ENCODE measurements at regions not wholly inside any gene's neighbourhood (a gene's known extent, or its start where the extent isn't known, plus 50 kb on each side); places are given as distances from the start of the nearest gene placed in this dataset.
A peak's percentile ranks its signal among the peaks of the same experiment; 100 is the strongest.

DNA sequence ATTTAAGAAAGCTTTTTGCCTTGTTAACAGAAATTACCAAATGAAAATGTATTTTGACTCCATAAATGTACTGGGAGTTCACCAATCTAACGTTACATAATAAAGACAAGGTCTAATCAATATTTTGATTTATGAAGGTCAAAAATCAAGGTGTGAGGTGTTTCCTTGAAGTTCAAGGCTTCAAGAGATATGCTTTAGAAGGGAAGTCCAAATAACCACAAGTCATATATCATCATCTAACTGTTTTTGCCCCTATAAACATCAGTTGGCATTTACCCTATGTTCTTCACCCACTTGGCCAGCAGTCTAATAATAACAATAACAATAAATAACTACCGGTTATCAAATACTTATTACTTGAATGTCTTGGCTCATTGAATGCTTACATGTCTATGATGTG is 196.1 kb upstream of the ID2 start:
- Histone ChIP-seq H3K9me3 (ENCODE audit: control insufficient read depth, insufficient read depth, low read length) (no peaks in the 10 kb centered on the region), H3K27me3 (ENCODE audit: control insufficient read depth, low read length) (no peaks in the 10 kb centered on the region), H3K4me2 (ENCODE audit: low read length) (no peak overlapping the region), H3K4me3 (ENCODE audit: low read length) (no peak overlapping the region), H3K27ac (ENCODE audit: low read depth, low read length) (no peak overlapping the region), H3K9me2 (replicated peaks; ENCODE audit: control insufficient read depth, low read length) (no peaks in the 10 kb centered on the region), H3K79me2 (ENCODE audit: control insufficient read depth, low read length) (no peaks in the 10 kb centered on the region), H3K4me1 (ENCODE audit: control insufficient read depth, low read length) (peaks cover 39% of the 10 kb centered on the region), H4K20me1 (ENCODE audit: control insufficient read depth, insufficient read depth, low read depth, low read length) (no peaks in the 10 kb centered on the region), H3F3A (ENCODE audit: control insufficient read depth, insufficient read depth) (0 out of 2 replicates have a peak, but pooled peaks cover 2% of the 10 kb centered on the region), H3K36me3 (ENCODE audit: control insufficient read depth, low read length) (no peaks in the 10 kb centered on the region)
- TF ChIP-seq EZH2phosphoT487 (IDR thresholded peaks at IDR 0.05; ENCODE audit: borderline replicate concordance, low read length), result no peak
- TF ChIP-seq, protein P1, sequence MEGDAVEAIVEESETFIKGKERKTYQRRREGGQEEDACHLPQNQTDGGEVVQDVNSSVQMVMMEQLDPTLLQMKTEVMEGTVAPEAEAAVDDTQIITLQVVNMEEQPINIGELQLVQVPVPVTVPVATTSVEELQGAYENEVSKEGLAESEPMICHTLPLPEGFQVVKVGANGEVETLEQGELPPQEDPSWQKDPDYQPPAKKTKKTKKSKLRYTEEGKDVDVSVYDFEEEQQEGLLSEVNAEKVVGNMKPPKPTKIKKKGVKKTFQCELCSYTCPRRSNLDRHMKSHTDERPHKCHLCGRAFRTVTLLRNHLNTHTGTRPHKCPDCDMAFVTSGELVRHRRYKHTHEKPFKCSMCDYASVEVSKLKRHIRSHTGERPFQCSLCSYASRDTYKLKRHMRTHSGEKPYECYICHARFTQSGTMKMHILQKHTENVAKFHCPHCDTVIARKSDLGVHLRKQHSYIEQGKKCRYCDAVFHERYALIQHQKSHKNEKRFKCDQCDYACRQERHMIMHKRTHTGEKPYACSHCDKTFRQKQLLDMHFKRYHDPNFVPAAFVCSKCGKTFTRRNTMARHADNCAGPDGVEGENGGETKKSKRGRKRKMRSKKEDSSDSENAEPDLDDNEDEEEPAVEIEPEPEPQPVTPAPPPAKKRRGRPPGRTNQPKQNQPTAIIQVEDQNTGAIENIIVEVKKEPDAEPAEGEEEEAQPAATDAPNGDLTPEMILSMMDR (IDR thresholded peaks at IDR 0.05; ENCODE audit: low read depth, low read length, poor library complexity, severe bottlenecking), result no peak

DNA sequence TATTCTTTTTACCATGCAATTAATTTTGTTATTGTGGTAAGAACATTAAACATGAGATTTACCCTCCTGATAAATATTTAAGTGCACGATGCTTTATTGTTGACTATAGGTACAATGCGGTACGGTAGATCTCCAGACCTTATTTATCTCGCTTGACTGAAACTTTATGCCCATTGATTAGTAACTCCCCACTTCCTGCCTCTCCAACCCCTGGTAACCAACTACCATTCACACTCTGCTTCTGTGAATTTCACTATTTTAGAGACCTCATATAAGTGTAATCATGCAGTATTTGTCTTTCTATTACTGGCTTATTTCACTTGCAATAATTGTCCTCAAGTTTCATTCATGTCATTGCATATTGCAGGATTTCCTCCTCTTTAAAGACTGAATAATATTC is 195.7 kb upstream of the ID2 start:
- H3F3A ChIP-seq (ENCODE audit: control insufficient read depth, insufficient read depth), result peaks cover 5% of the 10 kb centered on the region; the same call in 1 of the 2 replicates
- no peaks in the 10 kb centered on the region for H4K20me1 ChIP-seq (ENCODE audit: control insufficient read depth, insufficient read depth, low read depth, low read length)
- H3K4me1 ChIP-seq (ENCODE audit: control insufficient read depth, low read length), result peaks cover 35% of the 10 kb centered on the region
- H3K9me3 ChIP-seq (ENCODE audit: control insufficient read depth, insufficient read depth, low read length), result no peaks in the 10 kb centered on the region
- H3K4me3 ChIP-seq (ENCODE audit: low read length), result no peak overlapping the region
- no peaks in the 10 kb centered on the region for H3K27me3 ChIP-seq (ENCODE audit: control insufficient read depth, low read length)
- no peaks in the 10 kb centered on the region for H3K79me2 ChIP-seq (ENCODE audit: control insufficient read depth, low read length)
- no peak overlapping the region for H3K4me2 ChIP-seq (ENCODE audit: low read length)
- H3K27ac ChIP-seq (ENCODE audit: low read depth, low read length), result no peak overlapping the region
- TF ChIP-seq, protein P1 (IDR thresholded peaks at IDR 0.05; ENCODE audit: low read depth, low read length, poor library complexity, severe bottlenecking), result no peak
- TF ChIP-seq EZH2phosphoT487 (IDR thresholded peaks at IDR 0.05; ENCODE audit: borderline replicate concordance, low read length), result no peak
- no peaks in the 10 kb centered on the region for H3K9me2 ChIP-seq (replicated peaks; ENCODE audit: control insufficient read depth, low read length)
- H3K36me3 ChIP-seq (ENCODE audit: control insufficient read depth, low read length), result no peaks in the 10 kb centered on the region

DNA sequence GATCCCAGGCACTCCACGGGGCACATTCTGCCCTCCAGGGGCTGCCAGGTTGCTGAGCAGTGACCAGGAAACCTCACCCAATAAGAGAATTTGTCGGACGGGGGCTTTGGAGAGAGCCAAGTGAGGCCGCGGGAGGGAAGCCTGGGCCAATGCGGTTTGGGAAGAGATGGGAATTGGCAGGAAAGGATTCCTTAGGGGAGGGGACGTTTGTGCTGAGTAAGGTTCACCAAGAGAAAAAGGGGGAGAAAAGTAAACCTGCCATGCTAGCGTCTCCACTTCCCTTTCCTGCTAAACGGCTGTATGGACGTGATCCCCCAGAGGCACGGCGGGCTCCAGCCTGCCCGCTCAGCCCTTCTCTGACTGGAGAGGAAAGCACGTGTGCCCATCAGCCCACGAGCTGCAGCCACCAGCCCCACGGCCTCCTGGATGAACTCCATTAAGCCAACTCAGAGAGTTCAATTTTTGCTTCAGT is 194.4 kb upstream of the ID2 start:
- peak overlapping the region; percentile 5; the same call in 1 of the 2 replicates for H3K4me2 ChIP-seq (ENCODE audit: low read length)
- no peaks in the 10 kb centered on the region for H4K20me1 ChIP-seq (ENCODE audit: control insufficient read depth, insufficient read depth, low read depth, low read length)

More for the DNA sequence above, 194.4 kb upstream of the ID2 start:
- Histone ChIP-seq H3K4me3 (ENCODE audit: low read length) (no peak overlapping the region), H3K79me2 (ENCODE audit: control insufficient read depth, low read length) (no peaks in the 10 kb centered on the region), H3K27ac (ENCODE audit: low read depth, low read length) (no peak overlapping the region), H3K4me1 (ENCODE audit: control insufficient read depth, low read length) (peaks cover 21% of the 10 kb centered on the region), H3K27me3 (ENCODE audit: control insufficient read depth, low read length) (no peaks in the 10 kb centered on the region), H3F3A (ENCODE audit: control insufficient read depth, insufficient read depth) (peaks cover 5% of the 10 kb centered on the region; the same call in 1 of the 2 replicates), H3K36me3 (ENCODE audit: control insufficient read depth, low read length) (no peaks in the 10 kb centered on the region), H3K9me3 (ENCODE audit: control insufficient read depth, insufficient read depth, low read length) (no peaks in the 10 kb centered on the region), H3K9me2 (replicated peaks; ENCODE audit: control insufficient read depth, low read length) (no peaks in the 10 kb centered on the region)
- TF ChIP-seq, protein P1 (IDR thresholded peaks at IDR 0.05; ENCODE audit: low read depth, low read length, poor library complexity, severe bottlenecking), result no peak
- no peak for TF ChIP-seq EZH2phosphoT487 (IDR thresholded peaks at IDR 0.05; ENCODE audit: borderline replicate concordance, low read length)

All from DOHH2 (cell line).